SW480 (cell line): ENCODE measurements at regions not wholly inside any gene's neighbourhood (a gene's known extent, or its start where the extent isn't known, plus 50 kb on each side); places are given as distances from the start of the nearest gene placed in this dataset.
"Not testable (repeated sequence)": the region's sequence is repeated elsewhere in the genome, so short reads cannot be mapped to it uniquely, and the experiment has no call there.

Experiments used
- DNase-seq: peaks from one replicate; pipeline ENCODE4 v3.0.0-alpha.2; 2016; ENCODE audit warnings: low spot score

GRCh38 chr19:34871911-34872310, 54.8 kb upstream of the ZNF30 start:
- not testable (repeated sequence) for DNase-seq

GRCh38 chr19:34867631-34868030, 59.1 kb upstream of the ZNF30 start:
- DNase-seq: no peak

DNA sequence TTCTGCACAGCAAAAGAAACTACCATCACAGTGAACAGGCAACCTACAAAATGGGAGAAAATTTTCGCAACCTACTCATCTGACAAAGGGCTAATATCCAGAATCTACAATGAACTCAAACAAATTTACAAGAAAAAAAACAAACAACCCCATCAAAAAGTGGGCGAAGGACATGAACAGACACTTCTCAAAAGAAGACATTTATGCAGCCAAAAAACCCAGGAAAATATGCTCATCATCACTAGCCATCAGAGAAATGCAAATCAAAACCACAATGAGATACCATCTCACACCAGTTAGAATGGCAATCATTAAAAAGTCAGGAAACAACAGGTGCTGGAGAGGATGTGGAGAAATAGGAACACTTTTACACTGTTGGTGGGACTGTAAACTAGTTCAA, 61.5 kb upstream of the ZNF30 start:
- not testable (repeated sequence) for DNase-seq

DNA sequence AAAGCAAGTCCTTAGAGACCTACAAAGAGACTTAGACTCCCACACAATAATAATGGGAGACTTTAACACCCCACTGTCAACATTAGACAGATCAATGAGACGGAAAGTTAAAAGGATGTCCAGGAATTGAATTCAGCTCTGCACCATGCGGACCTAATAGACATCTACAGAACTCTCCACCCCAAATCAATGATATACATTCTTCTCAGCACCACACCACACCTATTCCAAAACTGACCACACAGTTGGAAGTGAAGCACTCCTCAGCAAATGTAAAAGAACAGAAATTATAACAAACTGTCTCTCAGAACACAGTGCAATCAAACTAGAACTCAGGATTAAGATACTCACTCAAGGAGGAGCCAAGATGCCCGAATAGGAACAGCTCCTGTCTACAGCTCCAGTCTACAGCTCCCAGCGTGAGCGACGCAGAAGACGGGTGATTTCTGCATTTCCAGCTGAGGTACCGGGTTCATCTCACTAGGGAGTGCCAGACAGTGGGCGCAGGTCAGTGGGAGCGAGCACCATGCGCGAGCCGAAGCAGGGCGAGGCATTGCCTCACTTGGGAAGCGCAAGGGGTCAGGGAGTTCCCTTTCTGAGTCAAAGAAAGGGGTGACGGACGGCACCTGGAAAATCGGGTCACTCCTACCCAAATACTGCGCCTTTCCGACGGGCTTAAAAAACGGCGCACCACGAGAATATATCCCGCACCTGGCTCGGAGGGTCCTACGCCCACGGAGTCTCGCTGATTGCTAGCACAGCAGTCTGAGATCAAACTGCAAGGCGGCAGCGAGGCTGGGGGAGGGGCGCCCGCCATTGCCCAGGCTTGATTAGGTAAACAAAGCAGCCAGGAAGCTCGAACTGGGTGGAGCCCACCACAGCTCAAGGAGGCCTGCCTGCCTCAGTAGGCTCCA, 66.6 kb upstream of the ZNF30 start:
- DNase-seq: peak; percentile 14

DNA sequence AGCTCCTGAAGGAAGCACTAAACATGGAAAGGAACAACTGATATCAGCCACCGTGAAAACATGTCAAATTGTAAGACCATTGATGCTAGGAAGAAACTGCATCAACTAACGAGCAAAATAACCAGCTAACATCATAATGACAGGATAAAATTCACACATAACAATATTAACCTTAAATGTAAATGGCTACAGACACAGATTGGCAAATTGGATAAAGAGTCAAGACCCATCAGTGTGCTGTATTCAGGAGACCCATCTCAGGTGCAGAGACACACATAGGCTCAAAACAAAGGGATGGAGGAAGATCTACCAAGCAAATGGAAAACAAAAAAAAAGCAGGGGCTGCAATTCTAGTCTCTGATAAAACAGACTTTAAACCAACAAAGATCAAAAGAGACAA, 67.4 kb upstream of the ZNF30 start:
- not testable (repeated sequence) for DNase-seq

- DNase-seq: no peak
Observed at GRCh38 chr19:34856052-34856451, 70.7 kb upstream of the ZNF30 start.

- DNase-seq: no peak
Observed at GRCh38 chr19:34853369-34853768, 73.3 kb upstream of the ZNF30 start.

GRCh38 chr19:34852669-34853068, 74.0 kb upstream of the ZNF30 start:
- DNase-seq: no peak

DNA sequence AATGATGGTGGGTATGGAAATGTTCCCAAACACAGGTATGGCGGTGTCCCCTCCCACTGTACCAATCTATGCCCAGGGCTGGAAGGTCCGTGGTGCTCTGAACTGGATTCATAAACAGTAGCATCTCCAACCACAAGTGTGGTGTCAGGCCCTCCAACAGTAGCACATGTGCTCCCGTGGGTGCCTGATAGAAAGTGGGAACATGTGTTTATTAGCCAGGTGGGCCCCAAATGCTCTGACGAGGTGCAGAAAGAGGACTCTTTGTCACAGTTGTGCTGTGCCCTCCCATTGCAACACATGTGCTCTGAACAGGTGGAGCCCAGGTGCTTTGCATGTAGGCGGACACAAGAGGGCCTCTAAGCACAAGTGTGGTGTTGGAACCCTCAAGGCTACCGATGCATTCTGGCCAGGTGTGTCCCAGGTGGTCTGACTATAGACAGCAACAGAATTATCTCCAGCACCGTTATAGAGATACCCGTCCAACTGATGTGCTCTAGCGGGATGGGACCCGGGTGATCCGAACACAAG, 75.4 kb upstream of the ZNF30 start:
- peak; percentile 61 for DNase-seq

- DNase-seq: no peak
Observed at GRCh38 chr19:34847393-34847792, 74.4 kb upstream of the ZNF599 start.

DNA sequence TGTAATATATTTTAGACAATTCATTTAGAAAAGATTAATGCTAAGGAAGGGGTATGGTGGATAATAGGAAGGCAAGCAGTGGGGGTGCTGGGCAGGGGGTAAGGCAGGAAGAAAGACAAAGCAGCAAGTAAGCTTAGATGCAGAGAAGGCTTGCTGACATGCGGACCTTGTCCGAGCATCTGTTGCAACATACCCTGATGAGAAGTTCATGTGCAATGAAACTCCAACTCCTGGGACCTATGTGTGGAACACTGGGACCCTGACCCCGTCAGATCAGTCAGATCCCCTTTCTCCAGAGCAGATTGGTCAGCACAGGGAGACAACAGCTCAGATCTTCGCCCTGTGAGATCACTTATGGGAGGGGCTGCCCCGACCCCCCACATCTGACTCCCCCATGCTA, 71.3 kb upstream of the ZNF599 start:
- no peak for DNase-seq

DNA sequence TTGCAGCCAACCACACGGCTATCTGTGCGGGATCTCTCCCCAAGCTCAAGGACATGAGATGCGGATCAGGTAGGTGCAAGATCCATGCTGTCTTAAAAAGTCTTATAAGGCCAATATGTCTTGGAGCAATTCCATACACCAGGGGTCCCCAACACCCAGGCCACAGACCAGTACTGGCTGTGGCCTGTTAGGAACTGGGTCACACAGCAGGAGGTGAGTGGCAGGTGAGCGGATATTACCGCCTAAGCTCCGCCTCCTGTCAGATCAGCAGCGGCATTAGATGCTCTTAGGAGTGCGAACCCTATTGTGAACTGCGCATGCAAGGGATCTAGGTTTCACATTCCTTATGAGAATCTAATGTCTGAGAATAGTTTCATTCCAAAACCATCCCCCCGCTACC, 68.8 kb upstream of the ZNF599 start:
- DNase-seq: no peak

DNA sequence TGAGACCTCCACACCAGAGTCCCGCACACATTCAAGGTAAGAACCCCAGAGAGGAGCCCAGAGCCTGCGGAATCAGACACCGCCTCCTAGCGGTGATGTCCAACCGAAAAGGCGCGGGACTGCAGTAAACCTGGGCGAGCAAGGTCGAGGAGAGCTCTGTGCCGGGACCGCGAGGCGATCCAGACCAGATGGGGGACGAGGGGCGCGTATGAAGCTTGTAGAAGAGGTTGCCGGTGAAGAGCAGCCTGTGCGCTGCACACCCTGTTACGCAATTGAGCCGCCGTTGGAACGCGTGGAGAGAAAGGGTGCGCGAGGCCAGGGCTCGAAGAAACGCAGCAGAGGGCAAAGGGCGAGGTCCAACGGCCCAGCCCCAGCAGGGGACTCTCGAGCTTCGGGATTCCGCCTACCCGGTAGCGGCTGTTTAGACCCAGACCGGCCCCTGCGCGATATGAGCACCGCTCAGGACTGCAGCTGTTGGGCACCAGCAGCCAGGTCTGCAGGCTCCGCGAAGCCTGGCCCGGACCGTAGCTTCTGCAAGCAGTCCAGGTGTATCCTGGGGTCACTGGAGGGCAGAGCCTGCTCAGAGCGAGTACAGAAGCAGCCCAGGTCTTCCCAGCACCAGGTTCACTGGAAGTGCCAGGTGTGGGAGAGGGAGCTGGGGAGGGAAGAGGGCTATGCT, 65.9 kb upstream of the ZNF599 start:
- DNase-seq: no peak

- peak; percentile 22 for DNase-seq
Observed at GRCh38 chr19:34838248-34838647, 65.2 kb upstream of the ZNF599 start.

DNA sequence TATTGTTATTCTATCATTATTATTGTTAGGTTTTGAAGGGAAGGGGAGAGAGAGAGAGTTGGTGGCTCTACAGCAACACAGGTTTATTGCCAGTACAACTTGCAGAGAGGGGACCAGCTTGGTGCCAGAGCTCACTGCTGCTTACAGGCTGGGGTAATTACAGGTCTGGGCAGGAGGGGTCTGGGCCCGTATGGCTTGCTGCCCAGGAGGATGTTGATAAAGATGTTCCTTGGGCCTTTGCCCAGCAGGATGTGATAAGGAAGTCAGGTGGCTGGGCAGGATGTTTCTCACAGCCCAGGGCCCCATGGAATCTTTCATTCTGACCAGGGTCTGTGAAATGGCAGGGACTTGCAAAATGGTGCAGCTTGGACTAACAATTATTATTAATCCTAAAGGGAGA, 64.2 kb upstream of the ZNF599 start:
- DNase-seq: no peak

GRCh38 chr19:34835631-34836351, 62.8 kb upstream of the ZNF599 start:
- DNase-seq: no peak

DNA sequence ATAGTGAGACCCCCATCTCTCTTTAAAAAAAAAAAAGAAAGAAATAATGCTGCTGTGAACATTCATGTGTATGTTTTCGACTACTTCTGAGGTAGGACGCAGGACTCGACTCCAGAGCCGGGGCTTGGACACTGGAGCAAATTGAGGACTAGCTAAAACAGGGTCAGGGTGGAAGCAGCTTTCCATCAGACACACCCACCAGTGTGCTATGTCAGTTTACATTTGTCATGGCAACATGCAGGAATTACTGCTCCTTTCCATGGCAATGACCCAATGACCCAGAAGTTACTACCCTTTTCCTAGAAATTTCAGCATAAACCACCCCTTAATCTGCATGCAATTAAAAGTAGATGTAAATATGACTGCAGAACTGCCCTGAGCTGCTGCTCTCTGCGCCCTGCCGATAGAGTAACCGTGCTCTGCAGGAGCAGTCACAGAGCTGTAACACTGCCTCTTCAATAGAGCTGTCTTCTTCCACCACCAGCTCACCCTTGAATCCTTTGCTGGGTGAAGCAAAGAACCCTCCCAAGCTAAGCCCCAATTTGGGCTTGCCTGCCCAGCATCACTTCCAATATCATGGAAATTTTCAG, 61.6 kb upstream of the ZNF599 start:
- no peak for DNase-seq

- DNase-seq: no peak
Observed at GRCh38 chr19:34832581-34833112, 59.6 kb upstream of the ZNF599 start.

DNA sequence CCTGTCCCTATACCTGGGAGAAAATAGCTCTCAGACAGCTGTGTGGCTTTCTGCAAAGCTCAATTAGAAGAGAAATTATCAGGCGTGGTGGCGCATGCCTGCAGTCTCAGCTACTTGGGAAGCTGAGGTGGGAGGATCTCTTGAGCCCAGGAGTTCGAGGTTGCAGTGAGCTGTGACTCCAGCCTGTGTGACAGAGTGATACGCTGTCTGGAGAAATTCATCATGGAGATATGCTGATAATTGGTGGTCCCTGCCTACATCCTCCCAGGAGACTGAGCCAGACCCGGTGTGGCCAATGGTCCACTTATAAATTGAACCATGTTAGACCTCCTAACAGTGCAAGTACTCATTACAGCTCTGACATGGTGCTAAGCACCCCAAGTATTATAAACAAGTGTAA, 58.7 kb upstream of the ZNF599 start:
- DNase-seq: no peak

DNA sequence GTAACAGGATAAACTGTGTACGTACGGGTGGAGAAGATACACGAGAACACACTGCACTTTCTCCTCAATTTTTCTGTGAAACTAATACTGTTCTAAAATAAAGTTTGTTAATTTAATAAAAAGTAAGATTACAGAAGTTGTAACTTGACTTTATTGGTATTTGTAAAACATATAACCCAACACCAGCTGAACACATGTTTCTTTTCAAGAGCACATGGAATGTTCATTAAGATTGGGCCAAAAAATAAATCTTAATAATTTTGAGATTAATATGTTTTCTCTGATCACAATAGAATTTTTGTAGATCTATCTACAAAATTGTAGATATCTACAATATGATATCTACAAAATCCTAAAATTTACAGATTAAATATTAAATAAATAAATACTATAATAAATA, 55.1 kb upstream of the ZNF599 start:
- no peak for DNase-seq

- no peak for DNase-seq
Observed at GRCh38 chr19:34825212-34825611, 52.2 kb upstream of the ZNF599 start.

- no peak for DNase-seq
Observed at GRCh38 chr19:34824686-34825085, 51.7 kb upstream of the ZNF599 start.
